ENCODE measurements at regions not wholly inside any gene's neighbourhood (a gene's known extent, or its start where the extent isn't known, plus 50 kb on each side); places are given as distances from the start of the nearest gene placed in this dataset.
A peak's percentile ranks its signal among the peaks of the same experiment; 100 is the strongest.

- Histone ChIP-seq H2AK5ac (ENCODE audit: low read length, severe bottlenecking) (no peak overlapping the region), H3K18ac (ENCODE audit: low read depth in 1 of 2, low read length in 2 of 2) (peak overlapping the region in 1 of 2 experiments; percentile 5), H4K91ac (ENCODE audit: low read length) (no peak overlapping the region), H3K23ac (ENCODE audit: low read length in 2 of 2) (no peak overlapping the region), H3K9me3 (ENCODE audit: control insufficient read depth, low read length) (no peaks in the 10 kb centered on the region), H3K4me1 (ENCODE audit: control insufficient read depth, insufficient read depth, low read depth, low read length) (no peaks in the 10 kb centered on the region), H2AFZ (ENCODE audit: low read depth, low read length) (no peak overlapping the region), H3K79me1 (replicated peaks; ENCODE audit: low read length, poor library complexity, severe bottlenecking) (peaks cover 3% of the 10 kb centered on the region), H3K36me3 (ENCODE audit: control insufficient read depth in 1 of 2, insufficient read depth in 2 of 2, low read depth in 1 of 2, low read length in 2 of 2) (peaks cover 3 to 5% of the 10 kb centered on the region in 2 experiments), H3K4me2 (ENCODE audit: low read length, poor library complexity, severe bottlenecking) (no peak overlapping the region), H3K27ac (ENCODE audit: low read length, poor library complexity, severe bottlenecking) (no peak overlapping the region), H3K27me3 (ENCODE audit: control insufficient read depth in 1 of 2, insufficient read depth in 1 of 2, low read length in 2 of 2) (no peaks in the 10 kb centered on the region), H3K9ac (ENCODE audit: low read length) (no peak overlapping the region), H3K14ac (ENCODE audit: low read length in 2 of 2) (no peak overlapping the region), H2BK12ac (ENCODE audit: low read length in 2 of 2) (no peak overlapping the region), H2BK120ac (ENCODE audit: low read depth, low read length) (no peak overlapping the region), H2BK5ac (ENCODE audit: low read depth, low read length, poor library complexity, severe bottlenecking) (no peak overlapping the region), H2BK15ac (ENCODE audit: low read depth, poor library complexity, severe bottlenecking) (no peak overlapping the region), H4K8ac (ENCODE audit: low read length) (no peak overlapping the region), H3K4ac (ENCODE audit: low read depth in 1 of 2, low read length in 2 of 2) (no peak overlapping the region), H3K4me3 (ENCODE audit: insufficient read depth in 1 of 2, low read depth in 1 of 2, low read length in 2 of 2) (no peak overlapping the region)
- DNase-seq: no peak
- 80% methylated on average over 4 of the region's 7 CpGs for WGBS
These were observed 74.9 kb downstream of the MIAT start for GRCh38 chr22:26732284-26732683.

- Histone ChIP-seq H3K36me3 (ENCODE audit: control insufficient read depth in 1 of 2, insufficient read depth in 2 of 2, low read depth in 1 of 2, low read length in 2 of 2) (peaks cover 3 to 5% of the 10 kb centered on the region in 2 experiments), H3K9ac (ENCODE audit: low read length) (no peak overlapping the region), H3K4me2 (ENCODE audit: low read length, poor library complexity, severe bottlenecking) (no peak overlapping the region), H2BK15ac (ENCODE audit: low read depth, poor library complexity, severe bottlenecking) (no peak overlapping the region), H3K9me3 (ENCODE audit: control insufficient read depth, low read length) (no peaks in the 10 kb centered on the region), H2BK12ac (ENCODE audit: low read length in 2 of 2) (peak overlapping the region in 1 of 2 experiments; percentile 5), H4K8ac (ENCODE audit: low read length) (no peak overlapping the region), H3K27me3 (ENCODE audit: control insufficient read depth in 1 of 2, insufficient read depth in 1 of 2, low read length in 2 of 2) (no peaks in the 10 kb centered on the region), H3K4me1 (ENCODE audit: control insufficient read depth, insufficient read depth, low read depth, low read length) (no peaks in the 10 kb centered on the region), H2AFZ (ENCODE audit: low read depth, low read length) (no peak overlapping the region), H3K27ac (ENCODE audit: low read length, poor library complexity, severe bottlenecking) (no peak overlapping the region), H2BK120ac (ENCODE audit: low read depth, low read length) (no peak overlapping the region), H3K18ac (ENCODE audit: low read depth in 1 of 2, low read length in 2 of 2) (no peak overlapping the region), H2AK5ac (ENCODE audit: low read length, severe bottlenecking) (no peak overlapping the region), H2BK5ac (ENCODE audit: low read depth, low read length, poor library complexity, severe bottlenecking) (no peak overlapping the region), H3K4me3 (ENCODE audit: insufficient read depth in 1 of 2, low read depth in 1 of 2, low read length in 2 of 2) (no peak overlapping the region), H3K4ac (ENCODE audit: low read depth in 1 of 2, low read length in 2 of 2) (no peak overlapping the region), H3K14ac (ENCODE audit: low read length in 2 of 2) (no peak overlapping the region), H4K91ac (ENCODE audit: low read length) (no peak overlapping the region), H3K79me1 (replicated peaks; ENCODE audit: low read length, poor library complexity, severe bottlenecking) (peaks cover 3% of the 10 kb centered on the region), H3K23ac (ENCODE audit: low read length in 2 of 2) (no peak overlapping the region)
- 77% methylated on average over 4 of the region's 4 CpGs for WGBS
- DNase-seq: no peak
These were observed 77.1 kb downstream of the MIAT start for GRCh38 chr22:26734339-26735018.

GRCh38 chr22:26735019-26735409 lies 77.6 kb downstream of the MIAT start:
- no peak overlapping the region for H3K4ac ChIP-seq (ENCODE audit: low read depth in 1 of 2, low read length in 2 of 2)
- peaks cover 3% of the 10 kb centered on the region for H3K79me1 ChIP-seq (replicated peaks; ENCODE audit: low read length, poor library complexity, severe bottlenecking)
- H2AK5ac ChIP-seq (ENCODE audit: low read length, severe bottlenecking): no peak overlapping the region
- H3K36me3 ChIP-seq (ENCODE audit: control insufficient read depth in 1 of 2, insufficient read depth in 2 of 2, low read depth in 1 of 2, low read length in 2 of 2): peaks cover 0 to 5% of the 10 kb centered on the region in 2 experiments
- no peak overlapping the region for H3K4me2 ChIP-seq (ENCODE audit: low read length, poor library complexity, severe bottlenecking)
- no peak overlapping the region for H2BK5ac ChIP-seq (ENCODE audit: low read depth, low read length, poor library complexity, severe bottlenecking)
- H2BK15ac ChIP-seq (ENCODE audit: low read depth, poor library complexity, severe bottlenecking): no peak overlapping the region
- H2BK120ac ChIP-seq (ENCODE audit: low read depth, low read length): no peak overlapping the region
- no peak overlapping the region for H2BK12ac ChIP-seq (ENCODE audit: low read length in 2 of 2)
- no peak overlapping the region for H3K4me3 ChIP-seq (ENCODE audit: insufficient read depth in 1 of 2, low read depth in 1 of 2, low read length in 2 of 2)
- no peak overlapping the region for H3K18ac ChIP-seq (ENCODE audit: low read depth in 1 of 2, low read length in 2 of 2)
- H3K9me3 ChIP-seq (ENCODE audit: control insufficient read depth, low read length): no peaks in the 10 kb centered on the region
- H3K9ac ChIP-seq (ENCODE audit: low read length): no peak overlapping the region
- no peak overlapping the region for H3K14ac ChIP-seq (ENCODE audit: low read length in 2 of 2)
- DNase-seq: no peak
- no peak overlapping the region for H4K91ac ChIP-seq (ENCODE audit: low read length)
- no peak overlapping the region for H3K27ac ChIP-seq (ENCODE audit: low read length, poor library complexity, severe bottlenecking)
- no peak overlapping the region for H3K23ac ChIP-seq (ENCODE audit: low read length in 2 of 2)
- no peak overlapping the region for H4K8ac ChIP-seq (ENCODE audit: low read length)
- H2AFZ ChIP-seq (ENCODE audit: low read depth, low read length): no peak overlapping the region
- no peaks in the 10 kb centered on the region for H3K4me1 ChIP-seq (ENCODE audit: control insufficient read depth, insufficient read depth, low read depth, low read length)
- 91% methylated on average over 3 of the region's 3 CpGs for WGBS
- no peaks in the 10 kb centered on the region for H3K27me3 ChIP-seq (ENCODE audit: control insufficient read depth in 1 of 2, insufficient read depth in 1 of 2, low read length in 2 of 2)

- no peak overlapping the region for H3K9ac ChIP-seq (ENCODE audit: low read length)
- H2BK12ac ChIP-seq (ENCODE audit: low read length in 2 of 2): no peak overlapping the region
- H4K91ac ChIP-seq (ENCODE audit: low read length): no peak overlapping the region
- H3K4me1 ChIP-seq (ENCODE audit: control insufficient read depth, insufficient read depth, low read depth, low read length): peaks cover 3% of the 10 kb centered on the region
- no peak overlapping the region for H3K4me2 ChIP-seq (ENCODE audit: low read length, poor library complexity, severe bottlenecking)
- no peak overlapping the region for H3K4ac ChIP-seq (ENCODE audit: low read depth in 1 of 2, low read length in 2 of 2)
- H3K79me1 ChIP-seq (replicated peaks; ENCODE audit: low read length, poor library complexity, severe bottlenecking): peaks cover 7% of the 10 kb centered on the region
- no peak overlapping the region for H3K14ac ChIP-seq (ENCODE audit: low read length in 2 of 2)
- no peaks in the 10 kb centered on the region for H3K27me3 ChIP-seq (ENCODE audit: control insufficient read depth in 1 of 2, insufficient read depth in 1 of 2, low read length in 2 of 2)
- no peak for DNase-seq
- no peak overlapping the region for H3K18ac ChIP-seq (ENCODE audit: low read depth in 1 of 2, low read length in 2 of 2)
- no peak overlapping the region for H2AK5ac ChIP-seq (ENCODE audit: low read length, severe bottlenecking)
- H3K27ac ChIP-seq (ENCODE audit: low read length, poor library complexity, severe bottlenecking): no peak overlapping the region
- no peak overlapping the region for H2AFZ ChIP-seq (ENCODE audit: low read depth, low read length)
- WGBS: 95% methylated on average over 1 of the region's 1 CpG
- H3K23ac ChIP-seq (ENCODE audit: low read length in 2 of 2): no peak overlapping the region
- no peak overlapping the region for H3K4me3 ChIP-seq (ENCODE audit: insufficient read depth in 1 of 2, low read depth in 1 of 2, low read length in 2 of 2)
- H2BK15ac ChIP-seq (ENCODE audit: low read depth, poor library complexity, severe bottlenecking): no peak overlapping the region
- no peaks in the 10 kb centered on the region for H3K9me3 ChIP-seq (ENCODE audit: control insufficient read depth, low read length)
- no peak overlapping the region for H4K8ac ChIP-seq (ENCODE audit: low read length)
- H3K36me3 ChIP-seq (ENCODE audit: control insufficient read depth in 1 of 2, insufficient read depth in 2 of 2, low read depth in 1 of 2, low read length in 2 of 2): peaks cover 0 to 5% of the 10 kb centered on the region in 2 experiments
- no peak overlapping the region for H2BK5ac ChIP-seq (ENCODE audit: low read depth, low read length, poor library complexity, severe bottlenecking)
- no peak overlapping the region for H2BK120ac ChIP-seq (ENCODE audit: low read depth, low read length)
These were observed 79.9 kb downstream of the MIAT start for GRCh38 chr22:26737262-26737661.
